ENCODE measurements at regions not wholly inside any gene's neighbourhood (a gene's known extent, or its start where the extent isn't known, plus 50 kb on each side); places are given as distances from the start of the nearest gene placed in this dataset.
A peak's percentile ranks its signal among the peaks of the same experiment; 100 is the strongest.

GRCh38 chr5:56361398-56361797, 128.3 kb upstream of the ANKRD55 start:
- no peaks in the 10 kb centered on the region for H3K27me3 ChIP-seq
- no peaks in the 10 kb centered on the region for H3K36me3 ChIP-seq (ENCODE audit: low read depth, missing control alignments)
- H3K4me3 ChIP-seq = no peak overlapping the region
- H3K9me3 ChIP-seq = no peaks in the 10 kb centered on the region
- no peak overlapping the region for H3K27ac ChIP-seq
- TF ChIP-seq POLR2A (IDR thresholded peaks at IDR 0.05) (no peak), CTCF (IDR thresholded peaks at IDR 0.05) (no peak)
- H3K4me1 ChIP-seq = peaks cover 26% of the 10 kb centered on the region
- WGBS, 2 donors = 78 to 80% methylated on average over 2 of the region's 2 CpGs
- intact Hi-C loops (cut with DNase I; ENCODE audit: low total_unique reads) = no loop called here
- DNase-seq = no peak

GRCh38 chr5:56360816-56361215, 127.7 kb upstream of the ANKRD55 start:
- Histone ChIP-seq H3K4me3 (no peak overlapping the region), H3K27ac (no peak overlapping the region), H3K9me3 (no peaks in the 10 kb centered on the region), H3K27me3 (no peaks in the 10 kb centered on the region), H3K4me1 (peaks cover 32% of the 10 kb centered on the region), H3K36me3 (ENCODE audit: low read depth, missing control alignments) (no peaks in the 10 kb centered on the region)
- intact Hi-C loops (cut with DNase I; ENCODE audit: low total_unique reads) = no loop called here
- DNase-seq = no peak
- TF ChIP-seq CTCF (IDR thresholded peaks at IDR 0.05) (no peak), POLR2A (IDR thresholded peaks at IDR 0.05) (no peak)
- 79 to 87% methylated on average over 6 of the region's 6 CpGs for WGBS, 2 donors

GRCh38 chr5:56359809-56360685, 126.9 kb upstream of the ANKRD55 start:
- Histone ChIP-seq H3K36me3 (ENCODE audit: low read depth, missing control alignments) (no peaks in the 10 kb centered on the region), H3K4me1 (peaks cover 35% of the 10 kb centered on the region), H3K27me3 (no peaks in the 10 kb centered on the region), H3K9me3 (no peaks in the 10 kb centered on the region), H3K27ac (peak overlapping the region in 1 of 2 donors; percentile 68), H3K4me3 (no peak overlapping the region)
- no peak for DNase-seq
- WGBS, 2 donors = 68 to 73% methylated on average over 7 of the region's 7 CpGs
- TF ChIP-seq CTCF (IDR thresholded peaks at IDR 0.05) = no peak
- intact Hi-C loops (cut with DNase I; ENCODE audit: low total_unique reads) = no loop called here

- 28 to 51% methylated on average over 12 of the region's 12 CpGs for WGBS, 2 donors
- intact Hi-C loops (cut with DNase I; ENCODE audit: low total_unique reads) = no loop called here
- Histone ChIP-seq H3K36me3 (ENCODE audit: low read depth, missing control alignments) (no peaks in the 10 kb centered on the region), H3K4me1 (peaks cover 35% of the 10 kb centered on the region), H3K27me3 (no peaks in the 10 kb centered on the region), H3K4me3 (no peak overlapping the region), H3K9me3 (no peaks in the 10 kb centered on the region), H3K27ac (peak overlapping the region; percentile 13 to 68)
- no peak for TF ChIP-seq CTCF (IDR thresholded peaks at IDR 0.05)
- no peak for TF ChIP-seq POLR2A (IDR thresholded peaks at IDR 0.05)
- DNase-seq = peak; percentile 71
Measured at GRCh38 chr5:56358703-56359681, 125.9 kb upstream of the ANKRD55 start.

Data from testis (tissue), 2 donors.